MCF 10A (cell line): ENCODE measurements at regions not wholly inside any gene's neighbourhood (a gene's known extent, or its start where the extent isn't known, plus 50 kb on each side); places are given as distances from the start of the nearest gene placed in this dataset.

Experiments used
- BruUV-seq: library from RNA; stranded (reverse); fragments of 400-500 nt; replicated peaks from 2 replicates; lab custom pipeline; 2021; lab: Mats Ljungman, UMichigan
- CTCF ChIA-PET: fragments of 300-600 bp; sonication (Branson Sonifier 250); formaldehyde crosslinking; extraction: SDS; loops from one replicate; lab custom pipeline; 2021; ENCODE audit warnings: antibody characterized with exemption, inconsistent platforms; lab: Yijun Ruan, JAX
- POLR2A ChIA-PET: fragments of 300-600, 350-650 bp; sonication (Branson Sonifier 250); formaldehyde crosslinking; extraction: SDS; loops from one replicate; lab custom pipeline; 2020; ENCODE audit warnings: antibody characterized with exemption, inconsistent platforms; lab: Yijun Ruan, JAX
- DNase-seq: peaks from one replicate; pipeline ENCODE4 v3.0.0-alpha.2; 2018; ENCODE audit not compliant: unreplicated experiment
- H3K27ac Mint-ChIP-seq: one replicate; pipeline ENCODE4 v1.8.0; 2022; ENCODE audit warnings: mild to moderate bottlenecking, low read depth, mixed read lengths; ENCODE audit not compliant: unreplicated experiment
- H3K27me3 Mint-ChIP-seq: one replicate; pipeline ENCODE4 v1.8.0; 2022; ENCODE audit warnings: mixed read lengths; ENCODE audit not compliant: insufficient read depth, unreplicated experiment
- H3K36me3 Mint-ChIP-seq: one replicate; pipeline ENCODE4 v1.8.0; 2022; ENCODE audit warnings: mild to moderate bottlenecking, moderate library complexity, mixed read lengths; ENCODE audit not compliant: insufficient read depth, unreplicated experiment
- H3K4me1 Mint-ChIP-seq: one replicate; pipeline ENCODE4 v1.8.0; 2022; ENCODE audit warnings: mixed read lengths; ENCODE audit not compliant: insufficient read depth, unreplicated experiment
- H3K4me3 Mint-ChIP-seq: one replicate; pipeline ENCODE4 v1.8.0; 2022; ENCODE audit warnings: mild to moderate bottlenecking, moderate library complexity, mixed read lengths; ENCODE audit not compliant: unreplicated experiment
- H3K9me3 Mint-ChIP-seq: one replicate; pipeline ENCODE4 v1.8.0; 2022; ENCODE audit warnings: mixed read lengths; ENCODE audit not compliant: unreplicated experiment
- CTCF ChIP-seq: fragments of 200-600 bp; IDR thresholded peaks from one replicate; pipeline ENCODE4 v1.8.0; 2022; ENCODE audit warnings: antibody characterized with exemption, mild to moderate bottlenecking; ENCODE audit not compliant: unreplicated experiment
- intact Hi-C: fragments of 100-400 bp; cut with micrococcal nuclease; formaldehyde crosslinking; loops from 2 replicates; pipeline ENCODE4 v1.14.1; 2022

- Mint-ChIP-seq H3K9me3 (no peaks in the 10 kb centered on the region), H3K4me1 (no peaks in the 10 kb centered on the region), H3K36me3 (no peaks in the 10 kb centered on the region), H3K27ac (no peak overlapping the region), H3K4me3 (no peak overlapping the region), H3K27me3 (peaks cover 44% of the 10 kb centered on the region)
- BruUV-seq, result no TSS peak
- no peak for DNase-seq
- ChIA-PET CTCF (no interaction called here), POLR2A (no interaction called here)
- intact Hi-C loops, result no loop called here
- TF ChIP-seq CTCF, result no peak
Observed at GRCh38 chr15:92705764-92706163, 50.2 kb upstream of the FAM174B start.

DNA sequence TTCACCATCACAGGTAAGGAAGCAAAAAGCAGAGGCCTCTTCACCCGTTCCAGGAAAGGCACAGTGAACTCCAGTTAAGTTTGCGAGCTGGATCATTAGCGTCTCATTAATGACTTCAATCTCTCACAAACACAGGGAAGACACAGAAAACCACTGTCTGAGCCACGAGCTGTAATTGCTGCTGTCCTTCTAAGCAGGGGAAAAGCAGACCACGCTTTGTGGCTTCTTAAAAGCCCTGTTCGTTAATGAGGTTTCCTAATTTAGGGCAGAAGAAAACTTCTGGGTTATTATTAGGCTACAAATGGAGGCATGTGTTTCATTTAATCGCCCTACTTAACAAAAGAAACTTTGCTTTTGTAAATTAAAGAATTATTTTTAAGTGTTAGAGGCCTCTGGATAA, 50.6 kb upstream of the FAM174B start:
- Mint-ChIP-seq H3K27me3 (peaks cover 44% of the 10 kb centered on the region), H3K9me3 (no peaks in the 10 kb centered on the region), H3K36me3 (no peaks in the 10 kb centered on the region), H3K27ac (no peak overlapping the region), H3K4me1 (no peaks in the 10 kb centered on the region), H3K4me3 (no peak overlapping the region)
- no TSS peak for BruUV-seq
- no peak for DNase-seq
- POLR2A ChIA-PET, result no interaction called here
- CTCF ChIA-PET, result interaction anchor here (0.6 kb wide), 1 partner anchor 8 kb away, joined by 3 read pairs; no protein-coding TSS in a partner anchor
- TF ChIP-seq CTCF, result no peak
- intact Hi-C loops, result no loop called here

- no peak for DNase-seq
- Mint-ChIP-seq H3K27ac (no peak overlapping the region), H3K9me3 (no peaks in the 10 kb centered on the region), H3K4me3 (no peak overlapping the region), H3K36me3 (no peaks in the 10 kb centered on the region), H3K4me1 (no peaks in the 10 kb centered on the region), H3K27me3 (peaks cover 44% of the 10 kb centered on the region)
- intact Hi-C loops, result no loop called here
- BruUV-seq, result no TSS peak
- no peak for TF ChIP-seq CTCF
- ChIA-PET CTCF (interaction anchor here (0.9 to 2.6 kb wide), 4 partner anchors 9 to 617 kb away, joined by 3 to 9 read pairs (median 5); no protein-coding TSS in a partner anchor), POLR2A (interaction anchor here (0.6 kb wide), 2 partner anchors 10 to 85 kb away, joined by 3 to 4 read pairs; no protein-coding TSS in a partner anchor)
Observed at GRCh38 chr15:92707880-92708551, 52.4 kb upstream of the FAM174B start.

DNA sequence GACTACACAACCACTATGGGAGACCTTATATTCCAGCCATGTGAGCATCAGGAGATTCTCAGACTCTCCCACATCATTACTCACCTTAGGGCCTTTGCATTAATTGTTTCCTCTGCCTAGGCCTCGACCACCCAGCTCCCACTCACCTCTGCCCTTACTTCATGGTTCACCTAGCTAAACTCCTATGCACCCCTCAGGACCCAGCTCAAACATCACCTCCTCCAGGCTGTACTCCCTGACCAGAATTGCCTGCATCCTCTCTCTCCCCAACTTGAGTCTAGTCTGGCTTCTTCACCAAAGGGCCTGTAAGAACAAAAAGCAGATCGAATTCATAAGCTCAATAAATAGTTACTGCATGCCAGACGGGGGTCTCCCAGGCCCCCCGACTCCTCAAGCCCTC, 53.1 kb upstream of the FAM174B start:
- H3K9me3 Mint-ChIP-seq, result no peaks in the 10 kb centered on the region
- H3K4me1 Mint-ChIP-seq, result no peaks in the 10 kb centered on the region
- H3K36me3 Mint-ChIP-seq, result no peaks in the 10 kb centered on the region
- no peak for TF ChIP-seq CTCF
- DNase-seq, result no peak
- ChIA-PET CTCF (interaction anchor here (0.6 to 2.6 kb wide), 7 partner anchors 9 to 632 kb away, joined by 3 to 9 read pairs (median 3); no protein-coding TSS in a partner anchor), POLR2A (interaction anchor here (0.6 kb wide), 1 partner anchor 21 kb away, joined by 3 read pairs; no protein-coding TSS in a partner anchor)
- no TSS peak for BruUV-seq
- no peak overlapping the region for H3K4me3 Mint-ChIP-seq
- peaks cover 44% of the 10 kb centered on the region for H3K27me3 Mint-ChIP-seq
- no peak overlapping the region for H3K27ac Mint-ChIP-seq
- intact Hi-C loops, result no loop called here
